ENCODE measurements at regions not wholly inside any gene's neighbourhood (a gene's known extent, or its start where the extent isn't known, plus 50 kb on each side); places are given as distances from the start of the nearest gene placed in this dataset.
"Not testable (repeated sequence)": the region's sequence is repeated elsewhere in the genome, so short reads cannot be mapped to it uniquely, and the experiment has no call there.

GRCh38 chr2:116935097-116935814 lies 879.2 kb upstream of the DDX18 start:
- peak; percentile 70 for DNase-seq

- no peak for DNase-seq
Observed at GRCh38 chr2:116948258-116948657, 866.2 kb upstream of the DDX18 start.

GRCh38 chr2:116949249-116949648 lies 865.2 kb upstream of the DDX18 start:
- no peak for DNase-seq

- peak; percentile 33 for DNase-seq
Observed at GRCh38 chr2:116952254-116952653, 862.2 kb upstream of the DDX18 start.

- no peak for DNase-seq
Observed at GRCh38 chr2:116955646-116956045, 858.8 kb upstream of the DDX18 start.

GRCh38 chr2:116975608-116976007 lies 838.9 kb upstream of the DDX18 start:
- no peak for DNase-seq

- no peak for DNase-seq
Observed at GRCh38 chr2:116979916-116980764, 834.4 kb upstream of the DDX18 start.

- DNase-seq, result no peak
Observed at GRCh38 chr2:116987447-116987846, 827.0 kb upstream of the DDX18 start.

- no peak for DNase-seq
Observed at GRCh38 chr2:116988303-116988702, 826.2 kb upstream of the DDX18 start.

GRCh38 chr2:117019357-117019756 lies 795.1 kb upstream of the DDX18 start:
- DNase-seq, result no peak

- no peak for DNase-seq
Observed at GRCh38 chr2:117027646-117028045, 786.8 kb upstream of the DDX18 start.

GRCh38 chr2:117028708-117029107 lies 785.8 kb upstream of the DDX18 start:
- not testable (repeated sequence) for DNase-seq

- no peak for DNase-seq
Observed at GRCh38 chr2:117055499-117056375, 758.8 kb upstream of the DDX18 start.

GRCh38 chr2:117056376-117056748 lies 758.1 kb upstream of the DDX18 start:
- no peak for DNase-seq

GRCh38 chr2:117057016-117057415 lies 757.5 kb upstream of the DDX18 start:
- peak; percentile 2 for DNase-seq

GRCh38 chr2:117058366-117058765 lies 756.1 kb upstream of the DDX18 start:
- DNase-seq, result peak; percentile 39

- no peak for DNase-seq
Observed at GRCh38 chr2:117064021-117064420, 750.5 kb upstream of the DDX18 start.

GRCh38 chr2:117065912-117066311 lies 748.6 kb upstream of the DDX18 start:
- peak; percentile 2 for DNase-seq

- no peak for DNase-seq
Observed at GRCh38 chr2:117067900-117068299, 746.6 kb upstream of the DDX18 start.

- DNase-seq, result no peak
Observed at GRCh38 chr2:117068371-117068770, 746.1 kb upstream of the DDX18 start.

- DNase-seq, result no peak
Observed at GRCh38 chr2:117071556-117072102, 742.9 kb upstream of the DDX18 start.

- no peak for DNase-seq
Observed at GRCh38 chr2:117074756-117075155, 739.7 kb upstream of the DDX18 start.

GRCh38 chr2:117085256-117085655 lies 729.2 kb upstream of the DDX18 start:
- no peak for DNase-seq
